Activated CD4-positive, alpha-beta T cell treated with anti-CD3 and anti-CD28 coated beads for 24 hours (primary cell): ENCODE measurements at regions not wholly inside any gene's neighbourhood (a gene's known extent, or its start where the extent isn't known, plus 50 kb on each side); places are given as distances from the start of the nearest gene placed in this dataset.

ENCODE experiments used
- DNase-seq, 2 donors: peaks; one replicate each; pipeline ENCODE4 v3.0.0-alpha.2; 2020; ENCODE audit warnings: low read depth in 2 of 2

- no peak for DNase-seq
These were observed 119.7 kb upstream of the PRDM1 start for GRCh38 chr6:105966481-105966880.

GRCh38 chr6:105964979-105965760 lies 121.0 kb upstream of the PRDM1 start:
- no peak for DNase-seq

DNA sequence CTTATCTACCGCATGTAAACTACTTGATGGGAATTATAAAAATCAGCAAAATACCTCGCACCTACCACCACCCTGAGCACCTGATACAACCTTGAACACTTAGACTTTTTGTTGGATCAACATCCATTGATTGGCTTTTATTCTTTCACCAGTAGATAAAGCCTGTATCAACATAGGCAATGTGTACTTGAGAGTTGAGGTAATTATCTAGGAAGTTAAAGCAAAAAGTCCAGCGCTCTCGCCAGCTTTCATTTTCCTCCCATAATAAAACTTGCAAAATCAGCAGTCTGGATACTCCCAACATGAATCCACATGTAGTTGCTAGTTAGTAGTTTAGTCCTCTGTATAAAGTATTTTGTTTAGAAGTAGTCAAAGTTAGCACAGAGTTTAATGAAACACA lies 132.0 kb upstream of the PRDM1 start:
- DNase-seq, result no peak

GRCh38 chr6:105952772-105953690 lies 133.1 kb upstream of the PRDM1 start:
- DNase-seq, result no peak

DNA sequence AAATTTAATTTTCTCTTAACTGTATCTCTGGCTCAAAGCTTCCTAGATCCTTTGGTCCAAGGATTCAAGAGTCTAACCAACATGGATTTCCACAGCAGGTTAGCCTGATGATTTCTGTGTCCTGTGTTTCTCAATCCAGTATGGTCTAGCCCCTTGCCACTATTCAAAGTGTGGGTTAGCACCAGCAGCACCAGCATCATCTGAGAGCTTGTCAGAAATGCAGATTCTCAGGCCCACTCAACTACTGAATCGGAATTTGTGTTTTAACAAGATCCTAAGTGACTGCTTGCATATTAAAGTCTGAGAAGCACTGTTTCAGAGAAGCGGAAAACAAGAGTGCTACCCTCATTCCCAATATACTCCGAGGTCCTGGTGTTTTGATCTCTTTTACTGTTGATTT lies 133.8 kb upstream of the PRDM1 start:
- no peak for DNase-seq

GRCh38 chr6:105951322-105951721 lies 134.8 kb upstream of the PRDM1 start:
- no peak for DNase-seq

- DNase-seq, result no peak
These were observed 136.3 kb upstream of the PRDM1 start for GRCh38 chr6:105949869-105950268.

GRCh38 chr6:105943514-105943913 lies 142.6 kb upstream of the PRDM1 start:
- DNase-seq, result no peak

DNA sequence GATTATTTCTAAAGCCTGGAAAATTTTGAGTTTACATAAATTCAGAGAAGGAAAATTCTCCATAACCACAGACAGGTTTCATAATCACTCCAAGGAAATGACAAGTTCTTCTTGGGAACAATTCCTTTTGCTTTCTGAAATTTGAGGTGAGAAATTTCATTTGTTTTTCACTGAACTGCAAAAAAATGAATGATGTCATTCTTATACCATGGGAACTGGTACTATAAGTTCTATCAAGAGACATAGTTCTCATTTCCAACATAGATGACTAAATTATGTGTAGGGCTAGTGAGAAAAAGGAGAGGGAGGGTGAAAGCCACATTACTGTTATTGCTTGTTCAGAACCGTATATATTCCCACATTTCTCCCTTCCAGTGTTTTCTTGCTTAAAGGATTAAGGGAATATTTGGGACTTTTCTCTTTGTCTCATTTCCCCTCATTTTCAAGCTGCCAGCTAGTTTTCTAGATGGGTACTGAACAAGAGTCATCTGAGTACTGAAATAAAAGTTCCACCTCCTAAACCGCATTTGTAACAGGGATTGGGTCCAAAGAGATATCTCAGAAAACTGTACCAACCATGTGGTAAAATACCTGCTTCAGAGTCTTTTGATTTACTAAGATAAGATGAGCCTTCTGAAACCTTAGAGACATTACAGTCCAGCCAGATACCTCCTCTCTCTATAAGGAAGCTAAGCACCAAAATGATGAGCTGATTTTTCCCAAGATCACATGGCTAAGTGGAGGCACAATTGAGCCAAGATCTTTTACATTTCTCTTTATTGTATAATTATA lies 144.3 kb upstream of the PRDM1 start:
- DNase-seq, result no peak

DNA sequence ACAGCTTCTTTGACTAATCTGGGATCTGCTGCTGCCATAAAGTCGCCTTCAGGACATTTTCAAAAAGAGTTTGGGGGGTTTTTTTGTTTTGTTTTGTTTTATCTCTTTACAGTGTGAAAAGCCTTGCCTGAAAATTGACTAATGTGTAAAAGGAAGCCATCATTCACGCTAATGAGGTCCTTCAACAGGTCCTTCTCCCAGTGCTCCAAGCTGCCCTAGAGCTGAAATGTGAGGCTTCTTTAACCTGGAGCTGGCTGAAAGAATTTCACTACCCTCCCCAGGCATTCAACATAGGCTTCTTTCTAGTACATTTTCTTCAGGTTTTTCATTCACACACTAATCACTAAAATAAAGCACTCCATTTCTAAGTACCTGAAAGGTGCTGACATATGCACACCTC lies 145.1 kb upstream of the PRDM1 start:
- no peak for DNase-seq

DNA sequence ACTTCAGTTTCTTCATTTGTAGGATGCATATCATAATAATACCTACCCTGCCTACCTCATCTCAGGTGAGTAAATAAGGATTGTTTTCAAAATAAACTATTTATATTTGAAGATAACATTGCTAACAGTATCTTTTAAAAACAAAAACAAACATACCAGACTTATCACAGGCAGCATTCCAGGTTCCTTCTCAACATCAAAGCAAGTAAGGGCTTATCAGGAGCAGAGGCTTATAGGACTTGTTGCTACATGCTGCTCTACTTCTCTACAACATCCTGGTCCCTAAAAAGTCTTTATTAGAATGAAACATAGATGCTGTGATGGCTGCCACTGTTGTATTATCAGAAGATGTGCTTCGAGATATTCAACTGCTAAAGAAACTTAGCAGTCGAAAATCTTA lies 149.2 kb upstream of the PRDM1 start:
- no peak for DNase-seq

DNA sequence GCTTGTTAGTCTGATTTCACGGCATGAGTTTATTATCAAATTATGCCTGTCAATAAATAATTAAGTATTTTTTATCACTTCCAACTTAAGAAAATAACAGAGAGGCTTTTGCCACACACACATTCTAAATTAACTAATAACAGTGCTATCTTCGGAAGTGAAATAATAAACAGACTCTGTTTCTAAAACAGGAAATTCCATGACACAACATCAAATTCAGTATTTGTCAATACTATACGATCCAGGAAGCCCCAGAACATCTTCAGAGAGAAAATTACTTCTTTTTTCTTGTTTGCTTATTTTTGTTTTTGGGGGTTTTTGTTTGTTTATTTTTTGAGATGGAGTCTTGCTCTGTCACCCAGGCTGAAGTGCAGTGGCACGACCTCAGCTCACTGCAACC lies 150.7 kb upstream of the PRDM1 start:
- DNase-seq, result no peak

GRCh38 chr6:105934708-105935107 lies 151.4 kb upstream of the PRDM1 start:
- DNase-seq, result no peak

GRCh38 chr6:105932440-105932839 lies 153.7 kb upstream of the PRDM1 start:
- no peak for DNase-seq

DNA sequence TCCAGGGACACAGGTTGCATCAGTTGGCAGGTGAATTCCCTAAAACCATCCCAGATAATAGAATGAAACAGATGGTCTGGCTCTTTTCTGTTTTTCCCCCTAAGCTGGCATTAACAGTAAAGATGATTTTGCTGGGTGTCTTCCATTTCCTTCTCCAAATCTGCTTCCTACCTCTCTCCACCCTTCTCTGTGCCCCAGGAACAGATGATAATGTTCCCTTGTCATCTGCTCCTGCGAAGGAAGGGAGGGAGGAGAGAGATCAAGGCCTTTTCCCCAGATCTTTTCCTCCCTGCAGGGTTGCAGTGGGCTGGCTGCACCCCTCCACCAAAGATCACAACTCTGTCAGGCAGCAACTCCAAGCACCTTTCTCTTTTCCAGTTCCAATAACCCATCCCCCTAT lies 156.5 kb upstream of the PRDM1 start:
- no peak for DNase-seq

- no peak for DNase-seq
These were observed 159.8 kb upstream of the PRDM1 start for GRCh38 chr6:105926318-105926717.

DNA sequence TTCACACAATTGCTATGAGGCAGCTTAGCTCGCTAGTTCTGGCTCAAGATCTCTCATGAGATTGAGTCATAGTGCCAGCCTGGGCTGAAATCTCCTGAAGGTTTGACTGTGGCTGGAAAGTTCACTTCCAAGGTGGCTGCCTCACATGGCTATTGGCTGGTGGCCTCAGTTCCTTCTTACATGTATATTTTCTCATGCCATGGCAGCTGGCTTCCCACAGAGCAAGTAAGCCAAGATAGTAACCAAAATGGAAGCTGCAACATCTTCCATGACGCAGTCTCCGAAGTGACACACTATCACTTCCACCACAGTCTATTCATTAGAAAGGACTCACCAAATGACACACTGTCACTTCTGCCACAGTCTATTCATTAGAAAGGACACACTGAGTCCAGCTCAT lies 160.4 kb upstream of the PRDM1 start:
- no peak for DNase-seq

DNA sequence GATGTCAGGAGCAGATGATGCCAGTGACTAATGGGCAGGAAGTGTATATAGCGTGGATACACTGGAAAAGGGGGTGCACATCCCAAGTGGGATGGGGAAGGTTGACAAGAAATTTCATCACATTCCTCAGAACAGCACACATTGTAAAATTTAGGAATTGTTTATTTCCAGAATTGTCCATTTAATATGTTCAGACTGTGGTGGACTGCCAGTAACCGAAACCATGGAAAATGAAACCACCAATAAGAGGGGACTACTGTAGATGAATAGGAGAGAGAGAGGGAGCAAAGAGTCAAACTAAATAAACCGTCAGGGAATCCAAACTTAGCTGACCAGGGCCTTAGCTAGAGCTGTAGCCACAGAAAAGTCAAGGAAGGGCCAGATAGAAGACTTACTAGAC lies 164.4 kb upstream of the PRDM1 start:
- no peak for DNase-seq

DNA sequence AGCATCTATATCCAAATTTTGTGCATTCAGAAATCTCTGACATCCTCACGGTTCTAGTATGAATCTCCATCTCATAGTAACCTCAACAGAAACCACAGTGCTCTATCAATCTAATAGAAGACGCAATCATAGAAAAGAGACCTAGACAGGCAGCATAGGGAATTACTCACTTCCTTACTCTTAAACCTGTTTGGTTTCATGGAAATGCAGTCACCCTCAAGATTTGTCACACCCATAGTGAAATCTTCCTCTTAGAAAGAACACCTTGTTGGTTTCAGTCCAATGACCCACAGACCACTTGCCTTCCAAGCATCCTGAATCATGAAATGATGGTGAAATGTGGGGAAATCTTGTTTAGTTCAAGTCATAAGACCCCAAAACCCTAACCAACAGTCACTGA lies 166.1 kb upstream of the PRDM1 start:
- no peak for DNase-seq

DNA sequence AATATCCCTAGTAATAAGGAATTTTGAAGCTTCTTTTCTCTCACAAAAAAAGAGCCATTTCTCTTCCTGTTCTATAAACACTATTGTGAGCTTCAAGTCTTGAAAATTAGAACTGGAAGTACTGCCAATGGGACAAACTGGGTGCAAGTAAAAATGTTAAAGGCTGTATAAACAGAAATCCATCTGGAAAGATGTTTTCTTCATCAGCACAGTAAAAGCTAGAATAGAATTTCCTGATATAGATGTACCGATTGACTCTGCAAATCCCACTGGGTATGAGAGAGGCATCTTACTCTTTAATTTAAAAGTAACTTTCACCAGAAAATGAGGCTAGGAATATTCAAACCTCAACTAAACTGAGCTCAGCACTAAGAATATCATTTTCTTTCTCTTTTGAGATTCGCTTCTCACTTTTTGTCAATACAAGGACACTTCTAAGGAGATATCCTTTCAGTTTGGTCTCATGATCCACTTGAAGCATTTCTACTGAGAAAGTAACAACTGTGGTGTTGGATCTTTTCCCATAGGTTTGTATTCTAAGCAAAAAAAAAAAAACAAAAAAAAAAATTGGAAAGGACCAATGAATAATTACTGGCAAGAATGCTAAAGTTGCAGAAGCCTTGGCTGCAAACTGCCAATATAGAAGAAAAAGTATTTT lies 169.0 kb upstream of the PRDM1 start:
- DNase-seq, result no peak

DNA sequence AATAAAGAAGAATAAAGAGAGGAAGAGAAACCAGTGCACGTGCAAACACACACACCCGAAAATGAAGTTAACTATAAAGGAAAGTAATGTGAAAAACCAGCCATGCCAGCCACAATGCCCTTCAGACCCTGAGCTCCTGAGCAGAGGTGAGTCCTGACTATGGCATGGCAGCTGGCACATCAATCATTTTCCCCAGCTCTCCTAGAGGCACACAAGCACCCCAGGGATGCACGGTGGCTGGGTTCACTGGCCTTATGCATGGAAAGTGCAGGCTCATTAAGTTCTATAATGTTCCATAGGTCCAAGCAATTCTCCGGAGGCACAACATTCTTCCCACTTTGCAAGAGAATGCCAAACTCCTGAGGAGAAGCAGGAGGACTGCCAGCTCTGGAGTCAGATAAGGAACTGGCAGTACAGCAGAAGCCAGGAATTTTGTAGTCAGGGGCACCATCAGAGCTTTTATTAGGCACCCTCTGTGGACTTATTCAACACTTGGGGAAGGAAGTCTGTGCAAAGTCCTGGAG lies 175.0 kb upstream of the PRDM1 start:
- no peak for DNase-seq

DNA sequence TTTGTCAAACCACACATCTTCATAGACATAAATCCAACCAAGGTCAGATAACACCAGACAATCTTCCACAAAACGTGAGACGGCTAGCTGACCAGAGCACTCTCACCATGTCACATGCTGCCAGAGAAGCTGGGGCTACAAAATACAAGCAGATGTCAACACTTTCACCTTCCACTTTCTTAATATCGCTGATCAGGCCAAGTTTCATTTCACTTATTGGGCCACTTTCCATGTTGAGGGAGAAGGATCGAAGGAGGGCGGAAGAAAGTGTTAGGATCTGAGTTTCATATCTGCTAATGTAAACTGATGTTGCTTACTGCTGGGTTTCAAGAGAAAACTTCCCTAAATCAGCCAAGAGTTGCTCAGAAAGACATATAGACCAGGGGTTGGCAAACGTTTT lies 177.0 kb upstream of the PRDM1 start:
- DNase-seq, result no peak
